ENCODE measurements at regions not wholly inside any gene's neighbourhood (a gene's known extent, or its start where the extent isn't known, plus 50 kb on each side); places are given as distances from the start of the nearest gene placed in this dataset.
A peak's percentile ranks its signal among the peaks of the same experiment; 100 is the strongest.

GRCh38 chr21:35932232-35932911, 128.0 kb downstream of the SETD4 start:
- peak overlapping the region; percentile 85 for H3K4me2 ChIP-seq (ENCODE audit: unreplicated experiment)
- no peaks in the 10 kb centered on the region for H3K36me3 ChIP-seq (ENCODE audit: low read depth)
- in situ Hi-C loops (cut with MboI): loop anchor here (25.0 kb wide), 3 partner anchors 870 to 1195 kb away; no protein-coding TSS in a partner anchor
- peak; percentile 91 for DNase-seq
- peak overlapping the region; percentile 51 for H3K4me3 ChIP-seq
- no peaks in the 10 kb centered on the region for H4K20me1 ChIP-seq (ENCODE audit: insufficient read depth)
- no peaks in the 10 kb centered on the region for H3K27me3 ChIP-seq (replicated peaks; ENCODE audit: insufficient read depth)
- no peak overlapping the region for H2AFZ ChIP-seq
- peak overlapping the region; percentile 27; the same call in 1 of the 2 replicates for H3K9ac ChIP-seq
- no peaks in the 10 kb centered on the region for H3K9me2 ChIP-seq (ENCODE audit: insufficient read depth)
- TF ChIP-seq EZH2 (IDR thresholded peaks at IDR 0.05; ENCODE audit: insufficient read depth, poor library complexity, severe bottlenecking) (no peak), EZH2phosphoT487 (IDR thresholded peaks at IDR 0.05; ENCODE audit: insufficient read depth, low read depth) (no peak)
- H3F3A ChIP-seq (ENCODE audit: insufficient read depth): peaks cover 28% of the 10 kb centered on the region
- peaks cover 24% of the 10 kb centered on the region for H3K4me1 ChIP-seq (ENCODE audit: insufficient read depth)
- no peaks in the 10 kb centered on the region for H3K9me3 ChIP-seq (ENCODE audit: low read depth)
- no peaks in the 10 kb centered on the region for H3K79me2 ChIP-seq (ENCODE audit: insufficient read depth)
- WGBS, 2 experiments (ENCODE audit: low coverage in 1 of 2, low lambda C conversion rate in 2 of 2, missing lambda C conversion rate in 2 of 2): 2% methylated on average over 11 of the region's 11 CpGs
- peak overlapping the region; percentile 63 for H3K27ac ChIP-seq

GRCh38 chr21:35929901-35930300, 130.4 kb downstream of the SETD4 start:
- Histone ChIP-seq H3K36me3 (ENCODE audit: low read depth) (no peaks in the 10 kb centered on the region), H3K4me3 (no peak overlapping the region), H2AFZ (no peak overlapping the region), H3K4me1 (ENCODE audit: insufficient read depth) (peaks cover 33% of the 10 kb centered on the region), H3K9ac (no peak overlapping the region), H3K27ac (no peak overlapping the region), H3F3A (ENCODE audit: insufficient read depth) (peaks cover 36% of the 10 kb centered on the region), H3K79me2 (ENCODE audit: insufficient read depth) (no peaks in the 10 kb centered on the region), H4K20me1 (ENCODE audit: insufficient read depth) (no peaks in the 10 kb centered on the region), H3K9me3 (ENCODE audit: low read depth) (no peaks in the 10 kb centered on the region), H3K27me3 (replicated peaks; ENCODE audit: insufficient read depth) (no peaks in the 10 kb centered on the region), H3K4me2 (ENCODE audit: unreplicated experiment) (no peak overlapping the region), H3K9me2 (ENCODE audit: insufficient read depth) (no peaks in the 10 kb centered on the region)
- no peak for DNase-seq
- WGBS, 2 experiments (ENCODE audit: low coverage in 1 of 2, low lambda C conversion rate in 2 of 2, missing lambda C conversion rate in 2 of 2): 55% methylated on average over 6 of the region's 6 CpGs
- in situ Hi-C loops (cut with MboI): loop anchor here (25.0 kb wide), 3 partner anchors 868 to 1193 kb away; no protein-coding TSS in a partner anchor
- TF ChIP-seq EZH2 (IDR thresholded peaks at IDR 0.05; ENCODE audit: insufficient read depth, poor library complexity, severe bottlenecking) (no peak), EZH2phosphoT487 (IDR thresholded peaks at IDR 0.05; ENCODE audit: insufficient read depth, low read depth) (no peak)

- 73 to 78% methylated on average over 7 of the region's 7 CpGs for WGBS, 2 experiments (ENCODE audit: low coverage in 1 of 2, low lambda C conversion rate in 2 of 2, missing lambda C conversion rate in 2 of 2)
- no peaks in the 10 kb centered on the region for H3K9me2 ChIP-seq (ENCODE audit: insufficient read depth)
- no peak overlapping the region for H3K4me3 ChIP-seq
- H3K27ac ChIP-seq: no peak overlapping the region
- H3K4me1 ChIP-seq (ENCODE audit: insufficient read depth): peaks cover 19% of the 10 kb centered on the region
- peaks cover 16% of the 10 kb centered on the region for H3F3A ChIP-seq (ENCODE audit: insufficient read depth)
- TF ChIP-seq EZH2phosphoT487 (IDR thresholded peaks at IDR 0.05; ENCODE audit: insufficient read depth, low read depth) (no peak), EZH2 (IDR thresholded peaks at IDR 0.05; ENCODE audit: insufficient read depth, poor library complexity, severe bottlenecking) (no peak)
- no peaks in the 10 kb centered on the region for H3K79me2 ChIP-seq (ENCODE audit: insufficient read depth)
- no peaks in the 10 kb centered on the region for H4K20me1 ChIP-seq (ENCODE audit: insufficient read depth)
- no peaks in the 10 kb centered on the region for H3K27me3 ChIP-seq (replicated peaks; ENCODE audit: insufficient read depth)
- no peak overlapping the region for H3K4me2 ChIP-seq (ENCODE audit: unreplicated experiment)
- H2AFZ ChIP-seq: no peak overlapping the region
- H3K36me3 ChIP-seq (ENCODE audit: low read depth): no peaks in the 10 kb centered on the region
- no peak for DNase-seq
- H3K9me3 ChIP-seq (ENCODE audit: low read depth): no peaks in the 10 kb centered on the region
- in situ Hi-C loops (cut with MboI): loop anchor here (25.0 kb wide), 3 partner anchors 865 to 1190 kb away; no protein-coding TSS in a partner anchor
- H3K9ac ChIP-seq: no peak overlapping the region
Measured at GRCh38 chr21:35927262-35927661, 133.1 kb downstream of the SETD4 start.

- in situ Hi-C loops (cut with MboI): loop anchor here (25.0 kb wide), 3 partner anchors 864 to 1189 kb away; no protein-coding TSS in a partner anchor
- H3K4me1 ChIP-seq (ENCODE audit: insufficient read depth): peaks cover 13% of the 10 kb centered on the region
- H3K27ac ChIP-seq: no peak overlapping the region
- H3K4me2 ChIP-seq (ENCODE audit: unreplicated experiment): no peak overlapping the region
- no peak overlapping the region for H3K4me3 ChIP-seq
- H3K36me3 ChIP-seq (ENCODE audit: low read depth): no peaks in the 10 kb centered on the region
- no peaks in the 10 kb centered on the region for H3K27me3 ChIP-seq (replicated peaks; ENCODE audit: insufficient read depth)
- no peaks in the 10 kb centered on the region for H3K9me3 ChIP-seq (ENCODE audit: low read depth)
- H4K20me1 ChIP-seq (ENCODE audit: insufficient read depth): no peaks in the 10 kb centered on the region
- TF ChIP-seq EZH2 (IDR thresholded peaks at IDR 0.05; ENCODE audit: insufficient read depth, poor library complexity, severe bottlenecking): no peak
- TF ChIP-seq EZH2phosphoT487 (IDR thresholded peaks at IDR 0.05; ENCODE audit: insufficient read depth, low read depth): no peak
- no peak for DNase-seq
- no peaks in the 10 kb centered on the region for H3K79me2 ChIP-seq (ENCODE audit: insufficient read depth)
- H3K9me2 ChIP-seq (ENCODE audit: insufficient read depth): no peaks in the 10 kb centered on the region
- no peak overlapping the region for H3K9ac ChIP-seq
- H2AFZ ChIP-seq: no peak overlapping the region
- peaks cover 8% of the 10 kb centered on the region; the same call in 1 of the 2 replicates for H3F3A ChIP-seq (ENCODE audit: insufficient read depth)
- 17 to 22% methylated on average over 3 of the region's 3 CpGs for WGBS, 2 experiments (ENCODE audit: low coverage in 1 of 2, low lambda C conversion rate in 2 of 2, missing lambda C conversion rate in 2 of 2)
Measured at GRCh38 chr21:35926003-35926740, 134.2 kb downstream of the SETD4 start.
